ACHN (cell line): ENCODE measurements at regions not wholly inside any gene's neighbourhood (a gene's known extent, or its start where the extent isn't known, plus 50 kb on each side); places are given as distances from the start of the nearest gene placed in this dataset.
A peak's percentile ranks its signal among the peaks of the same experiment; 100 is the strongest.
"Not testable (repeated sequence)": the region's sequence is repeated elsewhere in the genome, so short reads cannot be mapped to it uniquely, and the experiment has no call there.

Experiments used
- DNase-seq: peaks from one replicate; pipeline ENCODE4 v3.0.0-alpha.2; 2015
- in situ Hi-C: cut with HindIII; loops from 2 replicates; pipeline ENCODE4 v1.10.0; 2017; ENCODE audit warnings: low sequenced_read_pairs, low pct_ligation_motif_present, low pct_unique_long_range_greater_than_20kb

GRCh38 chr2:138275881-138276280 is 225.7 kb upstream of the SPOPL start:
- DNase-seq, result peak; percentile 42
- in situ Hi-C loops, result no loop called here

- no peak for DNase-seq
- in situ Hi-C loops, result no loop called here
Observed at GRCh38 chr2:138276339-138276738, 225.2 kb upstream of the SPOPL start.

GRCh38 chr2:138277062-138277461 is 224.5 kb upstream of the SPOPL start:
- in situ Hi-C loops, result no loop called here
- DNase-seq, result no peak

GRCh38 chr2:138279871-138280270 is 221.7 kb upstream of the SPOPL start:
- DNase-seq, result no peak
- in situ Hi-C loops, result no loop called here

- in situ Hi-C loops, result no loop called here
- DNase-seq, result no peak
Observed at GRCh38 chr2:138280999-138281695, 220.4 kb upstream of the SPOPL start.

- DNase-seq, result no peak
- in situ Hi-C loops, result no loop called here
Observed at GRCh38 chr2:138282014-138282672, 219.4 kb upstream of the SPOPL start.

GRCh38 chr2:138291805-138292204 is 209.8 kb upstream of the SPOPL start:
- DNase-seq, result no peak
- in situ Hi-C loops, result no loop called here

- no peak for DNase-seq
- in situ Hi-C loops, result no loop called here
Observed at GRCh38 chr2:138293045-138293444, 208.5 kb upstream of the SPOPL start.

GRCh38 chr2:138293549-138293948 is 208.0 kb upstream of the SPOPL start:
- in situ Hi-C loops, result no loop called here
- DNase-seq, result no peak

GRCh38 chr2:138294451-138294850 is 207.1 kb upstream of the SPOPL start:
- in situ Hi-C loops, result no loop called here
- DNase-seq, result no peak

GRCh38 chr2:138296365-138296764 is 205.2 kb upstream of the SPOPL start:
- no peak for DNase-seq
- in situ Hi-C loops, result no loop called here

- no peak for DNase-seq
- in situ Hi-C loops, result no loop called here
Observed at GRCh38 chr2:138298120-138298814, 203.3 kb upstream of the SPOPL start.

GRCh38 chr2:138298900-138299299 is 202.7 kb upstream of the SPOPL start:
- DNase-seq, result no peak

GRCh38 chr2:138306626-138307025 is 194.9 kb upstream of the SPOPL start:
- in situ Hi-C loops, result no loop called here

More at GRCh38 chr2:138298900-138299299, 202.7 kb upstream of the SPOPL start:
- in situ Hi-C loops, result no loop called here

GRCh38 chr2:138307099-138307498 is 194.5 kb upstream of the SPOPL start:
- DNase-seq, result no peak
- in situ Hi-C loops, result no loop called here

More at GRCh38 chr2:138306626-138307025, 194.9 kb upstream of the SPOPL start:
- no peak for DNase-seq

- in situ Hi-C loops, result no loop called here
- no peak for DNase-seq
Observed at GRCh38 chr2:138309760-138310159, 191.8 kb upstream of the SPOPL start.

- DNase-seq, result no peak
- in situ Hi-C loops, result no loop called here
Observed at GRCh38 chr2:138312061-138312460, 189.5 kb upstream of the SPOPL start.

GRCh38 chr2:138315619-138316018 is 186.0 kb upstream of the SPOPL start:
- in situ Hi-C loops, DNase-seq: not testable (repeated sequence)

- in situ Hi-C loops, result no loop called here
- no peak for DNase-seq
Observed at GRCh38 chr2:138319616-138320015, 182.0 kb upstream of the SPOPL start.

- no peak for DNase-seq
- in situ Hi-C loops, result no loop called here
Observed at GRCh38 chr2:138321458-138321857, 180.1 kb upstream of the SPOPL start.
